ENCODE measurements at regions not wholly inside any gene's neighbourhood (a gene's known extent, or its start where the extent isn't known, plus 50 kb on each side); places are given as distances from the start of the nearest gene placed in this dataset.

DNA sequence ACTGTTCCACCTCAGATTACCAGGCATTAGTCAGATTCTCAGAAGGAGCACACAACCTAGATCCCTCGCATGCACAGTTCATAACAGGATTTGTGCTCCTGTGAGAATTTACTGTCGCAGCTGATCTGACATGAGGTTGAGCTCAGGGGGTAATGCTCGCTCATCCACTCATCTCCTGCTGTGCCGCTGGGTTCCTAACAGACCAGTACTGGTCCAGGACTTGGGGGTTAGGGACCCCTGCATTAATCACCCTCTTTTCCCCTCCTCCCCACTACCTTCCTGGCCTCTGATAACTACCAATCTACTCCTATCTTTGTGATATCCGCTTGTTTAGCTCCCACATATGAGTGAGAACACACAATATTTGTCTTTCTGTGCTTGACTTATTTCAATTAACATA lies 83.5 kb upstream of the FSHB start:
- Histone ChIP-seq H3K9ac (replicated peaks; ENCODE audit: extremely low read depth, insufficient read depth, low read length) (no peak overlapping the region), H3K4me3 (replicated peaks in 1 of 3; ENCODE audit: insufficient read depth in 1 of 3, low read depth in 1 of 3, low read length in 3 of 3) (no peak overlapping the region), H3K9me3 (replicated peaks; ENCODE audit: control insufficient read depth, insufficient read depth, low read length) (no peaks in the 10 kb centered on the region), H3K4me1 (ENCODE audit: control insufficient read depth, extremely low read depth, insufficient read depth, low read length) (no peaks in the 10 kb centered on the region), H3K36me3 (ENCODE audit: control insufficient read depth in 2 of 2, extremely low read depth in 1 of 2, insufficient read depth in 2 of 2, low read length in 2 of 2) (no peaks in the 10 kb centered on the region), H4K20me1 (replicated peaks; ENCODE audit: control insufficient read depth, extremely low read depth, insufficient read depth, low read length) (no peaks in the 10 kb centered on the region), H3K27ac (ENCODE audit: insufficient read depth, low read depth, low read length) (no peak overlapping the region), H3K9me1 (replicated peaks; ENCODE audit: control insufficient read depth, extremely low read depth, insufficient read depth, low read length) (no peaks in the 10 kb centered on the region), H3K27me3 (ENCODE audit: control insufficient read depth in 2 of 2, insufficient read depth in 2 of 2, low read length in 2 of 2) (no peaks in the 10 kb centered on the region), H2AFZ (ENCODE audit: low read depth, low read length) (no peak overlapping the region), H3K79me2 (ENCODE audit: control insufficient read depth, insufficient read depth, low read length) (no peaks in the 10 kb centered on the region), H3K4me2 (ENCODE audit: insufficient read depth, low read length) (no peak overlapping the region)
- CTCF ChIA-PET = interaction anchor here (1.7 to 1.8 kb wide), 2 partner anchors 8 to 19 kb away, joined by 6 to 12 read pairs; no protein-coding TSS in a partner anchor
- TF ChIP-seq GATA2 (IDR thresholded peaks at IDR 0.05; ENCODE audit: insufficient read depth, insufficient read length, low read depth, low read length) (no peak), EZH2 (IDR thresholded peaks at IDR 0.05; ENCODE audit: borderline replicate concordance, low read depth, low read length, severe bottlenecking) (no peak)
- TF ChIP-seq, protein P1, sequence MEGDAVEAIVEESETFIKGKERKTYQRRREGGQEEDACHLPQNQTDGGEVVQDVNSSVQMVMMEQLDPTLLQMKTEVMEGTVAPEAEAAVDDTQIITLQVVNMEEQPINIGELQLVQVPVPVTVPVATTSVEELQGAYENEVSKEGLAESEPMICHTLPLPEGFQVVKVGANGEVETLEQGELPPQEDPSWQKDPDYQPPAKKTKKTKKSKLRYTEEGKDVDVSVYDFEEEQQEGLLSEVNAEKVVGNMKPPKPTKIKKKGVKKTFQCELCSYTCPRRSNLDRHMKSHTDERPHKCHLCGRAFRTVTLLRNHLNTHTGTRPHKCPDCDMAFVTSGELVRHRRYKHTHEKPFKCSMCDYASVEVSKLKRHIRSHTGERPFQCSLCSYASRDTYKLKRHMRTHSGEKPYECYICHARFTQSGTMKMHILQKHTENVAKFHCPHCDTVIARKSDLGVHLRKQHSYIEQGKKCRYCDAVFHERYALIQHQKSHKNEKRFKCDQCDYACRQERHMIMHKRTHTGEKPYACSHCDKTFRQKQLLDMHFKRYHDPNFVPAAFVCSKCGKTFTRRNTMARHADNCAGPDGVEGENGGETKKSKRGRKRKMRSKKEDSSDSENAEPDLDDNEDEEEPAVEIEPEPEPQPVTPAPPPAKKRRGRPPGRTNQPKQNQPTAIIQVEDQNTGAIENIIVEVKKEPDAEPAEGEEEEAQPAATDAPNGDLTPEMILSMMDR (IDR thresholded peaks at IDR 0.05; ENCODE audit: extremely low read depth in 1 of 2, insufficient read depth in 1 of 2, low read depth in 1 of 2, low read length in 2 of 2) = no peak
- FAIRE-seq (no peak), DNase-seq (ENCODE audit: low read depth, low spot score) (no peak)
- intact Hi-C loops (cut with micrococcal nuclease) = no loop called here
- BruUV-seq (replicated peaks) = no TSS peak
- POLR2A ChIA-PET = no interaction called here
- dilution Hi-C loops (cut with MboI; ENCODE audit: extremely low pct_ligation_motif_present, low sequenced_read_pairs) = no loop called here

DNA sequence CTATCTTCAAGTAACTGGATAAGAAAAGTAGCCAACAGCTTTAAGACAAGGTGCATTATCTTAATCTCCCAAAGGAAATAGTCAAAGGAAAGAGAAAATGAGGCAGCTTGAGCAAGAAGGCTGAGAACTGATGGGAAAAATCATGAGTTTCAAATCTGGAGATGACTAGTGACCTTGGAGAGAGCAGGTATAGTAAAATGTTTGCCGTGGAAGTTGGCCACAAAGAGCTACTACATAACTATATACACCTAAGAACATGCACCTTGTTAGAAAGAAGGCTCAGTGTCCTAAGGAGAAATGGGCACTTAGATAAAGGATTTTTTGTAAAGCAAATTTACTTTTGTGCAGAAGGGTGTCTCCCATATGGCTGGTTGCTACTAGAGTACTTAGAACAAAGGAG lies 80.8 kb upstream of the FSHB start:
- Histone ChIP-seq H3K9me1 (replicated peaks; ENCODE audit: control insufficient read depth, extremely low read depth, insufficient read depth, low read length) (no peaks in the 10 kb centered on the region), H3K9ac (replicated peaks; ENCODE audit: extremely low read depth, insufficient read depth, low read length) (no peak overlapping the region), H3K4me2 (ENCODE audit: insufficient read depth, low read length) (no peak overlapping the region), H3K27me3 (ENCODE audit: control insufficient read depth in 2 of 2, insufficient read depth in 2 of 2, low read length in 2 of 2) (no peaks in the 10 kb centered on the region), H2AFZ (ENCODE audit: low read depth, low read length) (no peak overlapping the region), H4K20me1 (replicated peaks; ENCODE audit: control insufficient read depth, extremely low read depth, insufficient read depth, low read length) (no peaks in the 10 kb centered on the region), H3K79me2 (ENCODE audit: control insufficient read depth, insufficient read depth, low read length) (no peaks in the 10 kb centered on the region), H3K27ac (ENCODE audit: insufficient read depth, low read depth, low read length) (no peak overlapping the region), H3K36me3 (ENCODE audit: control insufficient read depth in 2 of 2, extremely low read depth in 1 of 2, insufficient read depth in 2 of 2, low read length in 2 of 2) (no peaks in the 10 kb centered on the region), H3K4me3 (replicated peaks in 1 of 3; ENCODE audit: insufficient read depth in 1 of 3, low read depth in 1 of 3, low read length in 3 of 3) (no peak overlapping the region), H3K4me1 (ENCODE audit: control insufficient read depth, extremely low read depth, insufficient read depth, low read length) (no peaks in the 10 kb centered on the region), H3K9me3 (replicated peaks; ENCODE audit: control insufficient read depth, insufficient read depth, low read length) (no peaks in the 10 kb centered on the region)
- DNase-seq (ENCODE audit: low read depth, low spot score) = no peak
- intact Hi-C loops (cut with micrococcal nuclease) (no loop called here), dilution Hi-C loops (cut with MboI; ENCODE audit: extremely low pct_ligation_motif_present, low sequenced_read_pairs) (no loop called here)
- FAIRE-seq = no peak
- CTCF ChIA-PET = interaction anchor here (1.0 to 1.7 kb wide), 2 partner anchors 22 to 46 kb away, joined by 3 to 5 read pairs; no protein-coding TSS in a partner anchor
- TF ChIP-seq POLR2A (IDR thresholded peaks at IDR 0.05; ENCODE audit: low read depth, low read length) = no peak
- no peak for TF ChIP-seq JUN (IDR thresholded peaks at IDR 0.05; ENCODE audit: borderline replicate concordance, insufficient read depth, insufficient read length, low read depth)
- TF ChIP-seq POLR2AphosphoS5 (IDR thresholded peaks at IDR 0.05; ENCODE audit: insufficient read depth, low read depth, low read length) = no peak
- TF ChIP-seq MYC (IDR thresholded peaks at IDR 0.05; ENCODE audit: low read depth, low read length) = no peak
- no peak for TF ChIP-seq FOS (IDR thresholded peaks at IDR 0.05; ENCODE audit: borderline replicate concordance, insufficient read depth, low read length)
- TF ChIP-seq, protein P1 (IDR thresholded peaks at IDR 0.05; ENCODE audit: extremely low read depth in 1 of 2, insufficient read depth in 1 of 2, low read depth in 1 of 2, low read length in 2 of 2) = no peak
- POLR2A ChIA-PET = no interaction called here
- no TSS peak for BruUV-seq (replicated peaks)
